ENCODE measurements at regions not wholly inside any gene's neighbourhood (a gene's known extent, or its start where the extent isn't known, plus 50 kb on each side); places are given as distances from the start of the nearest gene placed in this dataset.

- Histone ChIP-seq H3K56ac (replicated peaks; ENCODE audit: insufficient read length, low read depth, low read length) (no peak overlapping the region), H3K4me1 (replicated peaks in 1 of 4; ENCODE audit: control insufficient read depth in 3 of 4, insufficient read depth in 4 of 4, low read length in 3 of 4) (no peaks in the 10 kb centered on the region), H3K18ac (ENCODE audit: extremely low read depth, low read length) (no peak overlapping the region), H3K14ac (ENCODE audit: insufficient read length) (no peak overlapping the region), H3K9me3 (ENCODE audit: insufficient read depth in 2 of 2, low read depth in 1 of 2, low read length in 1 of 2) (no peaks in the 10 kb centered on the region), H3K23ac (ENCODE audit: insufficient read length) (no peak overlapping the region), H3K79me1 (ENCODE audit: low read depth, low read length) (no peaks in the 10 kb centered on the region), H4K8ac (ENCODE audit: extremely low read depth, insufficient read depth, low read length) (no peak overlapping the region), H3K23me2 (ENCODE audit: low read depth, low read length) (no peaks in the 10 kb centered on the region), H3K27ac (ENCODE audit: low read depth, low read length) (no peak overlapping the region), H2BK20ac (ENCODE audit: low read length) (no peak overlapping the region), H3K4me3 (ENCODE audit: extremely low read depth in 1 of 4, insufficient read depth in 2 of 4, low read depth in 3 of 4, low read length in 4 of 4) (no peak overlapping the region), H3K36me3 (ENCODE audit: control insufficient read depth in 2 of 4, insufficient read depth in 4 of 4, low read length in 3 of 4) (no peaks in the 10 kb centered on the region), H2BK120ac (replicated peaks; ENCODE audit: low read depth, low read length) (no peak overlapping the region), H2AFZ (ENCODE audit: low read length) (peak overlapping the region; percentile 74; the same call in 1 of the 2 replicates), H3K27me3 (replicated peaks in 1 of 4; ENCODE audit: control insufficient read depth in 3 of 4, extremely low read depth in 1 of 4, insufficient read depth in 3 of 4, low read length in 3 of 4) (peaks cover 0 to 1% (median 0%) of the 10 kb centered on the region in 4 experiments; a peak in 1 of 7 replicates), H3K79me2 (ENCODE audit: control insufficient read depth in 1 of 2, insufficient read depth in 2 of 2, low read length in 2 of 2) (no peaks in the 10 kb centered on the region), H3K9ac (replicated peaks in 1 of 4; ENCODE audit: extremely low read depth in 1 of 4, low read depth in 3 of 4, low read length in 3 of 4) (no peak overlapping the region), H4K5ac (ENCODE audit: insufficient read length, low read depth, low read length) (no peak overlapping the region), H2AK5ac (ENCODE audit: low read depth, low read length) (no peak overlapping the region), H4K20me1 (replicated peaks in 1 of 2; ENCODE audit: control insufficient read depth in 1 of 2, insufficient read depth in 2 of 2, low read length in 2 of 2) (no peaks in the 10 kb centered on the region), H3K4me2 (ENCODE audit: insufficient read depth in 1 of 2, low read depth in 2 of 2, low read length in 2 of 2) (no peak overlapping the region), H2BK15ac (ENCODE audit: low read length) (no peak overlapping the region), H2BK5ac (ENCODE audit: low read depth, low read length) (no peak overlapping the region), H4K91ac (replicated peaks; ENCODE audit: insufficient read length, low read length) (no peak overlapping the region), H2BK12ac (ENCODE audit: low read depth, low read length) (no peak overlapping the region), H3K4ac (replicated peaks; ENCODE audit: insufficient read length, low read depth, low read length) (no peak overlapping the region)
- ChIA-PET POLR2A (ENCODE audit: partially characterized antibody) (no interaction called here), CTCF (ENCODE audit: partially characterized antibody) (interaction anchor here (0.9 to 1.3 kb wide), 2 partner anchors 21 to 40 kb away, joined by 3 read pairs; no protein-coding TSS in a partner anchor)
- FAIRE-seq = peak; percentile 63
- DNase-seq (ENCODE audit: low read depth in 1 of 2, low spot score in 2 of 2) = no peak
- no peak for TF ChIP-seq ASH2L (IDR thresholded peaks at IDR 0.05; ENCODE audit: low read length)
- no peak for TF ChIP-seq KDM4A (IDR thresholded peaks at IDR 0.05; ENCODE audit: low read depth, low read length, severe bottlenecking)
- no peak for TF ChIP-seq RXRA (IDR thresholded peaks at IDR 0.05; ENCODE audit: insufficient read depth, low read depth, low read length)
- TF ChIP-seq RAD21 (IDR thresholded peaks at IDR 0.05 in 1 of 2, conservative IDR thresholded peaks at IDR 0.05 in 1 of 2; ENCODE audit: low read depth in 2 of 2, low read length in 2 of 2) = 0 out of 4 replicates have a peak, but pooled peaks of 1 of the 2 experiments have one; percentile 7
- 76% methylated on average over 2 of the region's 2 CpGs; no CpG with 5 or more reads in 1 of the 2 experiments for WGBS, 2 experiments (ENCODE audit: extremely low coverage in 1 of 2, insufficient coverage in 1 of 2, insufficient read length in 1 of 2, insufficient replicate concordance in 2 of 2, low coverage in 1 of 2, low lambda C conversion rate in 2 of 2, missing lambda C conversion rate in 1 of 2)
Observed at GRCh38 chr6:95413789-95414188, 163.5 kb upstream of the MANEA start.
